Loucy (cell line): ENCODE measurements at regions not wholly inside any gene's neighbourhood (a gene's known extent, or its start where the extent isn't known, plus 50 kb on each side); places are given as distances from the start of the nearest gene placed in this dataset.
"Not testable (repeated sequence)": the region's sequence is repeated elsewhere in the genome, so short reads cannot be mapped to it uniquely, and the experiment has no call there.

Source experiments
- H2AFZ ChIP-seq: fragments of 200-600 bp; sonication (generic); 2 replicates; pipeline ENCODE4 v1.6.0; 2016; ENCODE audit warnings: antibody characterized with exemption, mild to moderate bottlenecking, low read length, moderate library complexity
- H3F3A ChIP-seq: fragments of 200-600 bp; 2 replicates; pipeline ENCODE4 v1.6.0; 2016; ENCODE audit warnings: antibody characterized with exemption, low read depth, mild to moderate bottlenecking
- H3K27me3 ChIP-seq: fragments of 200-600 bp; sonication (generic); 2 replicates; pipeline ENCODE4 v1.6.1; 2014; ENCODE audit warnings: low read length, mild to moderate bottlenecking; ENCODE audit not compliant: insufficient read depth, poor library complexity, severe bottlenecking
- H3K36me3 ChIP-seq: fragments of 200-600 bp; sonication (generic); 2 replicates; pipeline ENCODE4 v1.6.1; 2016; ENCODE audit warnings: low read length; ENCODE audit not compliant: insufficient read depth
- H3K4me1 ChIP-seq: fragments of 200-600 bp; sonication (generic); 2 replicates; pipeline ENCODE4 v1.5.1; 2014; ENCODE audit warnings: low read length, mild to moderate bottlenecking; ENCODE audit not compliant: insufficient read depth, poor library complexity, severe bottlenecking
- H3K4me2 ChIP-seq: fragments of 200-600 bp; sonication (generic); 2 replicates; pipeline ENCODE4 v1.6.0; 2014; ENCODE audit warnings: antibody characterized with exemption, low read length, low read depth, mild to moderate bottlenecking; ENCODE audit not compliant: poor library complexity, severe bottlenecking
- H3K4me3 ChIP-seq: fragments of 200-600 bp; sonication (generic); 2 replicates; pipeline ENCODE4 v1.5.1; 2014; ENCODE audit warnings: low read length, mild to moderate bottlenecking, mixed read lengths; ENCODE audit not compliant: poor library complexity, severe bottlenecking
- H3K79me2 ChIP-seq: fragments of 200-600 bp; sonication (generic); 2 replicates; pipeline ENCODE4 v1.6.1; 2014; ENCODE audit warnings: low read length; ENCODE audit not compliant: insufficient read depth
- H3K9ac ChIP-seq: fragments of 200-600 bp; sonication (generic); 2 replicates; pipeline ENCODE4 v1.6.0; 2014; ENCODE audit warnings: mild to moderate bottlenecking, low read depth, low read length, moderate library complexity; ENCODE audit not compliant: poor library complexity, severe bottlenecking
- H3K9me2 ChIP-seq: fragments of 200-600 bp; sonication (generic); replicated peaks from 2 replicates; pipeline ENCODE4 v1.6.1; 2016; ENCODE audit warnings: low read depth, low read length, mixed read lengths
- H3K9me3 ChIP-seq: fragments of 200-600 bp; sonication (generic); 2 replicates; pipeline ENCODE4 v1.6.1; 2014; ENCODE audit warnings: mild to moderate bottlenecking, antibody characterized with exemption, low read length, low read depth; ENCODE audit not compliant: insufficient read depth
- H4K20me1 ChIP-seq: fragments of 200-600 bp; sonication (generic); 2 replicates; pipeline ENCODE4 v1.6.0; 2014; ENCODE audit warnings: antibody characterized with exemption, low read length, mild to moderate bottlenecking; ENCODE audit not compliant: insufficient read depth, poor library complexity, severe bottlenecking
- CTCF ChIP-seq: fragments of 200-600 bp; sonication (generic); conservative IDR thresholded peaks from 2 replicates; pipeline ENCODE4 v1.5.1; 2014; ENCODE audit warnings: mild to moderate bottlenecking, antibody characterized with exemption, low read length
- EZH2phosphoT487 ChIP-seq: fragments of 200-600 bp; IDR thresholded peaks from 2 replicates; pipeline ENCODE4 v1.6.1; 2018; ENCODE audit warnings: antibody characterized with exemption, mild to moderate bottlenecking, moderate library complexity, borderline replicate concordance

DNA sequence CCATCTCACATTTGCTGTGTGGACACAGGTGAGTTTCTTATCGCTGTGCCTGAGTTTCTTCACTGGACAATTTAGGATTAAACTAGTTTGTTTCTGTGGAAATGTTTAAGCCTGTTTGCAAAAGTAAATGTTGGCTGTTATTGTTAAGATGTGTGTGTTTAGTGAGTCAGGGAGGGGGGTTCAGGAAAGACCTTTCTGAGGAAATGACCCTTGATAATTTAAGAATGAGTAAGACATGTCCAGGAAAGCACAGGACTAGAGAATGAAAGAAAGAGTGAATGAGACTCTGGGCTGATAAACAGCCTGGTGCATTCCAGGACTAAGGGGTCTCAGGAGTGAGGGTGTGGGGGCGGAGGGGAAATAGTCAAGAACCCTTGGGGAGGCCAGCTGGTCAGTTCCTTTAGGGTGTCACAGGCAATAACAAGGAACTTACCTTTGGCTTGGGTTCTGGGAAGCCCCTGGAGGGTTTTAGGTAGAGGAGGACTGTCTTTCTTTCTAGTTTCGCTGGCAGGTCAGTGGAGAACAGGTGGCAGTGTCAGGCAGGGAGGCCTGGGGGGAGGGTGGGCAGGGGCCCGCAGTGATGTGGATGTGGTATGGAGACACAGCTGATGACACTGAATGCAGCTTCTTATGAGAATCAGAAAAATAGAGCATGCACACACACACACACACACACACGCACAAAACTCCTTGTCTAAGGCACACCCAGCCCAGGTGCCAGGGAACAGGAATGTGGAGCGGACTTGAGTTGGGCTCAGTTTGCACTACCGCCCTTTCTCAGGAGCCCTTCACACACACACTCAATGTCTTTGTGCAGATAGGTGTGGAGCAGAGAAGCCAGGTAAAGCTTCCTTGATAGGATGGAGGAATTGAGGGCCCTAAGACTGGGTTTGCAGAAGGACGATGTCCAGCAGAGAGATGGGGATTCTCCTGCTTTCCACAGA, 1005.5 kb downstream of the VRK1 start:
- no peak overlapping the region for H3K9ac ChIP-seq
- no peaks in the 10 kb centered on the region for H3K9me3 ChIP-seq
- H3K9me2 ChIP-seq, result no peaks in the 10 kb centered on the region

DNA sequence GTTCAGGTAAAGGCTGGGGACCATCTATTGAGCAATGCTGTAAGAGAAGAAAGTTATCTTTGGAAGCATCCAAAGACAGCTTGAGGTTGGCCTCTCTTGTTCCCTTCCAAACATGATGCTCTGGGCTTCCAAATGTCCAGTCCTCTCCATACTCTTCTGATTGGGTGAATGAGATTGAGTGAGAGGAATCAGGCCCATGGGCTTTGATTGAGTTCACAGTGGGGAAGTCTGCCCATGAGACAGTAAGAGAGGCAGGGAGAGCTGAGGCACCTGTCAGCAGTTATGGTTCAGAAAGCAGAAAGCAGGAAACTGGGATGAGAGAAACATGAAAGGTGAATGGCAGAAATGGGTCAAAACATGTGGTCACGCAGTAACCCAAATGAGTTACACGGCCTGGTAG, 1006.9 kb downstream of the VRK1 start:
- Histone ChIP-seq H3K9me2 (no peaks in the 10 kb centered on the region), H3K79me2 (no peaks in the 10 kb centered on the region), H3K27me3 (no peaks in the 10 kb centered on the region), H3K4me3 (no peak overlapping the region), H3F3A (no peaks in the 10 kb centered on the region), H3K36me3 (no peaks in the 10 kb centered on the region), H3K9me3 (no peaks in the 10 kb centered on the region), H3K4me2 (no peak overlapping the region), H3K4me1 (no peaks in the 10 kb centered on the region), H3K9ac (no peak overlapping the region), H4K20me1 (no peaks in the 10 kb centered on the region), H2AFZ (no peak overlapping the region)
- no peak for TF ChIP-seq CTCF
- no peak for TF ChIP-seq EZH2phosphoT487

More for the DNA sequence above, 1005.5 kb downstream of the VRK1 start:
- no peaks in the 10 kb centered on the region for H3F3A ChIP-seq
- no peaks in the 10 kb centered on the region for H3K36me3 ChIP-seq
- H3K4me1 ChIP-seq, result no peaks in the 10 kb centered on the region
- H3K79me2 ChIP-seq, result no peaks in the 10 kb centered on the region
- no peak for TF ChIP-seq CTCF
- no peak for TF ChIP-seq EZH2phosphoT487
- H2AFZ ChIP-seq, result no peak overlapping the region
- H3K27me3 ChIP-seq, result no peaks in the 10 kb centered on the region
- no peak overlapping the region for H3K4me3 ChIP-seq
- no peak overlapping the region for H3K4me2 ChIP-seq
- no peaks in the 10 kb centered on the region for H4K20me1 ChIP-seq

- Histone ChIP-seq H3K4me2 (no peak overlapping the region), H3K27me3 (no peaks in the 10 kb centered on the region), H2AFZ (no peak overlapping the region), H3K9ac (no peak overlapping the region), H3K4me1 (no peaks in the 10 kb centered on the region), H3K9me3 (no peaks in the 10 kb centered on the region), H3K79me2 (no peaks in the 10 kb centered on the region), H3K36me3 (no peaks in the 10 kb centered on the region), H4K20me1 (no peaks in the 10 kb centered on the region), H3K4me3 (no peak overlapping the region), H3K9me2 (no peaks in the 10 kb centered on the region), H3F3A (no peaks in the 10 kb centered on the region)
- no peak for TF ChIP-seq EZH2phosphoT487
- TF ChIP-seq CTCF, result no peak
Measured at GRCh38 chr14:97806891-97807290, 1009.7 kb downstream of the VRK1 start.

DNA sequence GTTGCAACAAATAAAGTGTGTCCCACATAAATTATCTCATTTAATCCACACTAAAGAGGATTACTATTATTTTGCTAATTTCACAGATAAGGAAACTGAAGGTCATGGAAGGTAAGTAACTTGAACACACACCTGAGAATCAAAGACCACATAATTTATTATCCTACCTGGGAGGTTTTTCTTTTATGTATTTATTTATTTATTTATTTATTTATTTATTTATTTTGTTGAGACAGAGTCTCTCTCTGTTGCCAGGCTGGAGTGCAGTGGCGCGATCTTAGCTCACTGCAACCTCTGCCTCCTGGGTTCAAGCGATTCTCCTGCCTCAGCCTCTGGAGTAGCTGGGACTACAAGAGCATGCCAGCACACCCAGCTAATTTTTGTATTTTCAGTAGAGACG, 1011.4 kb downstream of the VRK1 start:
- H3K27me3 ChIP-seq, H3K4me2 ChIP-seq, H3K9me3 ChIP-seq, H2AFZ ChIP-seq, H3K79me2 ChIP-seq, H3K9ac ChIP-seq, H3F3A ChIP-seq, H4K20me1 ChIP-seq, H3K4me1 ChIP-seq, H3K36me3 ChIP-seq, H3K4me3 ChIP-seq, H3K9me2 ChIP-seq: not testable (repeated sequence)
